ENCODE measurements at regions not wholly inside any gene's neighbourhood (a gene's known extent, or its start where the extent isn't known, plus 50 kb on each side); places are given as distances from the start of the nearest gene placed in this dataset.

GRCh38 chr1:221949996-221950395, 208.1 kb upstream of the DUSP10 start:
- no peak for DNase-seq

- DNase-seq: no peak
Measured at GRCh38 chr1:221948459-221948858, 206.6 kb upstream of the DUSP10 start.

GRCh38 chr1:221947731-221948130, 205.8 kb upstream of the DUSP10 start:
- DNase-seq: no peak

GRCh38 chr1:221946768-221947167, 204.9 kb upstream of the DUSP10 start:
- no peak for DNase-seq

DNA sequence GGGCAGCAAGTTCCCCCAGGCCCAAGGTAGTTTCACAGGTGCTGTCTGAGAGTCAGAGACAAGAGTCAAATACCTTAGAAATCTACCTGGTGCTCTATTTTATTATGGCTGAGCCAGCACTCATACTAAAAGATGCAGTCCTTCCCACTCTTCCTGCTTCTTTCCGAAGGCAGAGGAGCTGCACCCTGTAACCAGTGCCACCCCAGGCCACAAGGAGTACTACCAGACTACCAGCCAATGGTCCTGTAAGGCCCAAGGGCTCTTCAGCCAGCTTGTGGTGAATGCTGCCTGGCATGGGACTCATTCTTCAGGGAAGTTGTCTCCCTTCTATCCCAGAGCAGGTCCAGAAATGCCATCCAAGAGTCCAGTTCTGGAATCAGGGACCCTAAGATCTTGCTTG, 203.8 kb upstream of the DUSP10 start:
- DNase-seq: no peak

- no peak for DNase-seq
Measured at GRCh38 chr1:221944247-221944870, 202.5 kb upstream of the DUSP10 start.

DNA sequence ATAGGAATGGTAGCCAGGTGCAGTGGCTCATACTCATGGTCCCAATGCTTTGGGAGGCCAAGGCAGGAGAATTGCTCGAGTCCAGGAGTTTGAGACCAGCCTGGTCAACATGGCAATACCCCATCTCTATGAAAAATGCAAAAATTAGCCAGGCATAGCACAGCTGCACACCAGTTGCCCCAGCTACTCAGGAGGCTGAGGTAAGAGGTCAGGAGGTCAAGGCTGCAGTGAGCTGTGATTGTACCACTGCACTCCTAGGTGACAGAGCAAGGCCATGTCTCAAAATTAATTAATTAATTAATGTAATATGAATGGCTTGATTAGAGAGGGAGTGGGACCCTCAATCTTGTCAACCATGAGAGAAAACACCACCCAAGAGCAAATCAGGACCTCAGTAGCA, 198.7 kb upstream of the DUSP10 start:
- DNase-seq: no peak

DNA sequence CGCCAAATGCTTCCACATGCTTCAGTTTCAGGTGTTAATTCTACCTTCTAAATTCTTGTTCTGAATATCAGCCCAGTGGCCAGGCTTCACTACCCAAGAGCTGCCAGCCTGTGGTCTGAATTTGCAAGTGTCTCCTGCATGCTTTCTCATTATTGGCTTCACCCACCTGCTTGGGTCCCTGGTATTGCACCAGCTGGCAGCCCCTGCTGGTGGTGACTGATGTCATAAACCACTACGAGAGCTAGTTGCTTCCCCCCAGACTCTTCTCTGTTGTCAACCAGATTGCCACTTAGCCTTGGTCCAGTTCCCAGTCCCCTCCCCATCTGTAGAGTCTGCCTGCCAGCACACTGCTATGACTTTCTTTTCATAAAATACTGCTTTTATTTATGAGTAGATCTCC, 197.7 kb upstream of the DUSP10 start:
- DNase-seq: no peak

- DNase-seq: no peak
Measured at GRCh38 chr1:221937155-221937953, 195.5 kb upstream of the DUSP10 start.

GRCh38 chr1:221933814-221934213, 191.9 kb upstream of the DUSP10 start:
- DNase-seq: no peak

DNA sequence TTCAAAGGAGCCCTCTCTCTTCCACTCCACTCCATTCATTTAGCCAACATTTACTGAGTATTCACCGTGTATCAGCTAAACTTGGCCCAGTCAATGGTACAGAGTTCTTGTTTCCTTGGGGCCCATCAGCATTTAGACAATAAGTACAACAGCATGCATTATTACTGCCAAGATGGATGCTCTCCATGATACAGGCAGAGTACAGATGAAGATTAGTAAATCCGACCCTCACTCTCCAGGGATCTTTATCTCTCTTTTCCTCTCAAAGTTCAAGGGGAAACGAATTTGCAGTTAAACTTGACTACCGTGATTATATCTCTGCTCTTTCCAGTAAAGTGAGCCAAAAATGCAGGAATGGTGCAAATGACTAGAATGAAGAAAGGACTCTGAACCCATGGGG, 184.6 kb upstream of the DUSP10 start:
- no peak for DNase-seq

GRCh38 chr1:221925947-221926346, 184.1 kb upstream of the DUSP10 start:
- DNase-seq: no peak

GRCh38 chr1:221923929-221924598, 182.2 kb upstream of the DUSP10 start:
- DNase-seq: no peak

- DNase-seq: no peak
Measured at GRCh38 chr1:221921936-221922335, 180.0 kb upstream of the DUSP10 start.

- no peak for DNase-seq
Measured at GRCh38 chr1:221919743-221920142, 177.9 kb upstream of the DUSP10 start.

DNA sequence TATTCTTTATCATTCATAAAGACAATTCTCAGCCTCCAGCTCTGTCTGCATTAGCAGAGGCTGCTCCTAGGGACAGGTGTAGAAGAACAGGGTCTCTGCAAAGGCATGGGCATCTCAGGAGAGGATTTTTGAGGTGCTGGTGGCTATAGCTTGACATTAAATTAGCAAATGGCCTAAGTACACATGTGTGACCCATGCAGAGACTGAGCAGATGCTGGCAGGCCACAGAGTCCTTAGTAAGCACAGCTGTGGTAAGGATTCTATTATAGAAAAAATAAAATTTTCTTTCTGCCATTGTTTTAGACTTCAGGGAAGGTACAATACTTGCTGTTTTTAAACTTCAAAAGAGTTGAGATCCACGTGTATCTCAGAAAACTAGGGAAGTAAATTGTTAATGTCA, 177.5 kb upstream of the DUSP10 start:
- no peak for DNase-seq

GRCh38 chr1:221916176-221916575, 174.3 kb upstream of the DUSP10 start:
- DNase-seq: no peak

GRCh38 chr1:221915764-221916163, 173.9 kb upstream of the DUSP10 start:
- no peak for DNase-seq

DNA sequence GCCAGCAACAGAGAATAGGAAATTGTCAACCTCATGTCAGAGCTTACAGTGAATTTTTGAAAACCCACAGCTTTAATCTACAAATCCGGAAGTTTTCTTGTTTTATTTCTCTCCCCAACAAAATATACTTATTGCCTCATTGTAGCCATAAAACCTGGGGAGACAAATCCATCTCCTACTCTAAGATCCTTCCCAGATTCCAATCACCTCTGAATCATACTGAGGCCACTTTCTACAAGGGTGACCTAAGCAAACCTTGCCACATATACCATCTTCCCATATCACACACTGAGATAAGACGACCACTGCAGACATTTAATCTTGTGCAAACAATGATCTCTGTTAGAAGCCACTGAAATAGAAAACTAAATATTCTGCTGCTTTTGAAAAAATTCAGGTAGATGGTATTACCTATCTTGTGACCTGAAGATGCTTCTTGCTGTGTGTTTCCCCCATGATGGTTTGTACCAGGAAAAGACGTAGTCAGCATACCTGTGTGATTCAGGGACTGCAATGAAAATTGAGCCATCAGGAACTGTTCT, 171.5 kb upstream of the DUSP10 start:
- DNase-seq: no peak

DNA sequence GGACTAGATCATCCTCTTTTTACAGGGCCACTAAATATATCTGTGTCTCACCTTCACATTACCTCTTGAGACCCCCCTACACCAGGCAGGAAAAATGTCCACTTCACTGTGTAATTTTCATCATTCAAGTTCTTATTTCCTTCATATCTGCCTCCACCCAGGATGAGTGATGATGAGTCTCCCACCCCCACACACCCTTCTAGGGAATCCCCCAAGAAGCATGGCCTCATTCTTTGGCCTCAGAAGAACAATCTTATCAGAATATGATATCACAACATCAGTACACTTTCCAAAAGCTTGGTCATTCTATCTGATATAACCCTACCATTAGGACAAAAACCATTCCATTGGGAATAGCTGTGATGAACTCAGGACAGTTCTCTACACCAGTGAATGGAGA, 170.3 kb upstream of the DUSP10 start:
- no peak for DNase-seq

- DNase-seq: no peak
Measured at GRCh38 chr1:221911714-221912113, 169.8 kb upstream of the DUSP10 start.

DNA sequence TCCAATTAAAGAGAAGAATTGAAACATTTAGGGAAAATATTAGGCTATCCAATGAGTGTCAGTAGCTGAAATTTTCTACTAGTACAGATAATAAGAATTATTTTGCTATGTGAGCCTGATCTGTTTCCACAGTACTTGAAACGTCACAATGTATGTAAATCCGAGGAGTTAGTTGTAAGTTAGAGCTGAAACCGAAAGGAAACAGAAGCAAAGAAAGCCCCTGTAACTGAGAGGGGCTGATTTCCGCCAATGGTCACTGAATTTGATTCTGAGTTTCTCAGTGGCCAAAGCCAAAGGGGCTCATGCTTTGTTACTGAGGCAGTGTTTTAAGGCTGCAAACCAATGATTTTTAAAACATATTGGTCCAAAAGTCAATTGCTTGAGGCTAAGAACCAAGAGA, 168.3 kb upstream of the DUSP10 start:
- DNase-seq: no peak

- DNase-seq: no peak
Measured at GRCh38 chr1:221908573-221908972, 166.7 kb upstream of the DUSP10 start.
